Tibial nerve (tissue), 3 donors: ENCODE measurements at regions not wholly inside any gene's neighbourhood (a gene's known extent, or its start where the extent isn't known, plus 50 kb on each side); places are given as distances from the start of the nearest gene placed in this dataset.

ENCODE experiments used
- CTCF ChIP-seq, 5 experiments: fragments of 200-600 bp in 3 of 5; fragments of 450-650 bp in 2 of 5; sonication (generic) in 3 of 5; IDR thresholded peaks; one replicate each; pipeline ENCODE4 v1.5.1; 2016 to 2019; ENCODE audit warnings: antibody characterized with exemption in 5 of 5, mild to moderate bottlenecking in 3 of 5, moderate library complexity in 2 of 5
- POLR2A ChIP-seq, 2 donors: fragments of 450-650 bp; IDR thresholded peaks; one replicate each; pipeline ENCODE4 v1.6.1; 2017; ENCODE audit warnings: antibody characterized with exemption in 2 of 2, mild to moderate bottlenecking in 2 of 2, moderate library complexity in 2 of 2

GRCh38 chr1:221335161-221336101 lies 406.5 kb downstream of the DUSP10 start:
- TF ChIP-seq CTCF (IDR thresholded peaks at IDR 0.05), result no peak
- TF ChIP-seq POLR2A (IDR thresholded peaks at IDR 0.05), result no peak
